ENCODE measurements at regions not wholly inside any gene's neighbourhood (a gene's known extent, or its start where the extent isn't known, plus 50 kb on each side); places are given as distances from the start of the nearest gene placed in this dataset.

GRCh38 chr13:30829145-30829832 lies 76.8 kb upstream of the MEDAG start:
- no peaks in the 10 kb centered on the region for H3K4me1 Mint-ChIP-seq
- no peaks in the 10 kb centered on the region for H3K9me3 Mint-ChIP-seq
- no peak overlapping the region for H3K27ac Mint-ChIP-seq
- ATAC-seq (ENCODE audit: low read depth in 2 of 2) (no peak), DNase-seq (no peak)
- H3K36me3 Mint-ChIP-seq, result no peaks in the 10 kb centered on the region
- peaks cover 17% of the 10 kb centered on the region for H3K27me3 Mint-ChIP-seq
- H3K27me3 ChIP-seq (ENCODE audit: control insufficient read depth, insufficient read depth, low read length), result no peaks in the 10 kb centered on the region
- H3K4me1 ChIP-seq (ENCODE audit: control insufficient read depth, insufficient read depth, low read length, poor library complexity, severe bottlenecking), result no peaks in the 10 kb centered on the region
- no peaks in the 10 kb centered on the region for H3K9me3 ChIP-seq (ENCODE audit: control insufficient read depth in 2 of 2, low read length in 2 of 2)
- no peak overlapping the region for H3K27ac ChIP-seq (ENCODE audit: insufficient read depth, low read length, poor library complexity, severe bottlenecking)
- no peak overlapping the region for H3K4me3 ChIP-seq (ENCODE audit: low read depth, low read length)
- no peak overlapping the region for H3K4me3 Mint-ChIP-seq
- H3K36me3 ChIP-seq (ENCODE audit: control insufficient read depth, insufficient read depth, low read length), result no peaks in the 10 kb centered on the region

GRCh38 chr13:30829833-30830637 lies 76.0 kb upstream of the MEDAG start:
- no peak overlapping the region for H3K27ac Mint-ChIP-seq
- Histone ChIP-seq H3K4me1 (ENCODE audit: control insufficient read depth, insufficient read depth, low read length, poor library complexity, severe bottlenecking) (no peaks in the 10 kb centered on the region), H3K4me3 (ENCODE audit: low read depth, low read length) (no peak overlapping the region), H3K27me3 (ENCODE audit: control insufficient read depth, insufficient read depth, low read length) (no peaks in the 10 kb centered on the region), H3K27ac (ENCODE audit: insufficient read depth, low read length, poor library complexity, severe bottlenecking) (no peak overlapping the region), H3K36me3 (ENCODE audit: control insufficient read depth, insufficient read depth, low read length) (no peaks in the 10 kb centered on the region), H3K9me3 (ENCODE audit: control insufficient read depth in 2 of 2, low read length in 2 of 2) (no peaks in the 10 kb centered on the region)
- peaks cover 12% of the 10 kb centered on the region for H3K27me3 Mint-ChIP-seq
- H3K4me1 Mint-ChIP-seq, result no peaks in the 10 kb centered on the region
- no peak for ATAC-seq (ENCODE audit: low read depth in 2 of 2)
- H3K36me3 Mint-ChIP-seq, result no peaks in the 10 kb centered on the region
- no peak for DNase-seq
- H3K4me3 Mint-ChIP-seq, result no peak overlapping the region
- H3K9me3 Mint-ChIP-seq, result no peaks in the 10 kb centered on the region

- H3K4me1 Mint-ChIP-seq, result no peaks in the 10 kb centered on the region
- no peaks in the 10 kb centered on the region for H3K9me3 Mint-ChIP-seq
- H3K27ac Mint-ChIP-seq, result no peak overlapping the region
- Histone ChIP-seq H3K36me3 (ENCODE audit: control insufficient read depth, insufficient read depth, low read length) (no peaks in the 10 kb centered on the region), H3K27ac (ENCODE audit: insufficient read depth, low read length, poor library complexity, severe bottlenecking) (no peak overlapping the region), H3K9me3 (ENCODE audit: control insufficient read depth in 2 of 2, low read length in 2 of 2) (no peaks in the 10 kb centered on the region), H3K27me3 (ENCODE audit: control insufficient read depth, insufficient read depth, low read length) (no peaks in the 10 kb centered on the region), H3K4me3 (ENCODE audit: low read depth, low read length) (no peak overlapping the region), H3K4me1 (ENCODE audit: control insufficient read depth, insufficient read depth, low read length, poor library complexity, severe bottlenecking) (no peaks in the 10 kb centered on the region)
- DNase-seq, result no peak
- H3K36me3 Mint-ChIP-seq, result no peaks in the 10 kb centered on the region
- H3K27me3 Mint-ChIP-seq, result peaks cover 16% of the 10 kb centered on the region
- no peak for ATAC-seq (ENCODE audit: low read depth in 2 of 2)
- H3K4me3 Mint-ChIP-seq, result no peak overlapping the region
These were observed 75.5 kb upstream of the MEDAG start for GRCh38 chr13:30830638-30830965.

GRCh38 chr13:30831515-30831914 lies 74.6 kb upstream of the MEDAG start:
- H3K9me3 ChIP-seq (ENCODE audit: control insufficient read depth in 2 of 2, low read length in 2 of 2), result no peaks in the 10 kb centered on the region
- Mint-ChIP-seq H3K36me3 (no peaks in the 10 kb centered on the region), H3K4me1 (no peaks in the 10 kb centered on the region), H3K27ac (no peak overlapping the region), H3K27me3 (peaks cover 16% of the 10 kb centered on the region), H3K4me3 (no peak overlapping the region), H3K9me3 (no peaks in the 10 kb centered on the region)
- no peaks in the 10 kb centered on the region for H3K4me1 ChIP-seq (ENCODE audit: control insufficient read depth, insufficient read depth, low read length, poor library complexity, severe bottlenecking)
- ATAC-seq (ENCODE audit: low read depth in 2 of 2), result no peak
- DNase-seq, result peak in 1 of 3 donors; percentile 5
- H3K27ac ChIP-seq (ENCODE audit: insufficient read depth, low read length, poor library complexity, severe bottlenecking), result no peak overlapping the region
- H3K4me3 ChIP-seq (ENCODE audit: low read depth, low read length), result no peak overlapping the region
- H3K27me3 ChIP-seq (ENCODE audit: control insufficient read depth, insufficient read depth, low read length), result no peaks in the 10 kb centered on the region
- no peaks in the 10 kb centered on the region for H3K36me3 ChIP-seq (ENCODE audit: control insufficient read depth, insufficient read depth, low read length)

- no peak overlapping the region for H3K4me3 Mint-ChIP-seq
These were observed 73.7 kb upstream of the MEDAG start for GRCh38 chr13:30832377-30832776.

GRCh38 chr13:30832845-30833332 lies 73.2 kb upstream of the MEDAG start:
- Histone ChIP-seq H3K27me3 (ENCODE audit: control insufficient read depth, insufficient read depth, low read length) (no peaks in the 10 kb centered on the region), H3K4me1 (ENCODE audit: control insufficient read depth, insufficient read depth, low read length, poor library complexity, severe bottlenecking) (no peaks in the 10 kb centered on the region), H3K27ac (ENCODE audit: insufficient read depth, low read length, poor library complexity, severe bottlenecking) (no peak overlapping the region), H3K36me3 (ENCODE audit: control insufficient read depth, insufficient read depth, low read length) (no peaks in the 10 kb centered on the region), H3K9me3 (ENCODE audit: control insufficient read depth in 2 of 2, low read length in 2 of 2) (no peaks in the 10 kb centered on the region), H3K4me3 (ENCODE audit: low read depth, low read length) (no peak overlapping the region)
- H3K36me3 Mint-ChIP-seq, result no peaks in the 10 kb centered on the region
- H3K27ac Mint-ChIP-seq, result no peak overlapping the region
- H3K27me3 Mint-ChIP-seq, result peaks cover 16% of the 10 kb centered on the region
- H3K4me1 Mint-ChIP-seq, result no peaks in the 10 kb centered on the region
- no peak for ATAC-seq (ENCODE audit: low read depth in 2 of 2)
- peak in 1 of 3 donors; percentile 27 for DNase-seq
- H3K4me3 Mint-ChIP-seq, result no peak overlapping the region
- H3K9me3 Mint-ChIP-seq, result no peaks in the 10 kb centered on the region

More at GRCh38 chr13:30832377-30832776, 73.7 kb upstream of the MEDAG start:
- H3K4me1 Mint-ChIP-seq, result no peaks in the 10 kb centered on the region
- no peak overlapping the region for H3K4me3 ChIP-seq (ENCODE audit: low read depth, low read length)
- no peak overlapping the region for H3K27ac Mint-ChIP-seq
- peaks cover 16% of the 10 kb centered on the region for H3K27me3 Mint-ChIP-seq
- H3K9me3 Mint-ChIP-seq, result no peaks in the 10 kb centered on the region
- H3K36me3 Mint-ChIP-seq, result no peaks in the 10 kb centered on the region
- DNase-seq, result no peak
- H3K27ac ChIP-seq (ENCODE audit: insufficient read depth, low read length, poor library complexity, severe bottlenecking), result no peak overlapping the region
- ATAC-seq (ENCODE audit: low read depth in 2 of 2), result no peak
- H3K4me1 ChIP-seq (ENCODE audit: control insufficient read depth, insufficient read depth, low read length, poor library complexity, severe bottlenecking), result no peaks in the 10 kb centered on the region
- no peaks in the 10 kb centered on the region for H3K36me3 ChIP-seq (ENCODE audit: control insufficient read depth, insufficient read depth, low read length)
- H3K27me3 ChIP-seq (ENCODE audit: control insufficient read depth, insufficient read depth, low read length), result no peaks in the 10 kb centered on the region
- no peaks in the 10 kb centered on the region for H3K9me3 ChIP-seq (ENCODE audit: control insufficient read depth in 2 of 2, low read length in 2 of 2)

GRCh38 chr13:30835442-30835841 lies 70.6 kb upstream of the MEDAG start:
- H3K9me3 ChIP-seq (ENCODE audit: control insufficient read depth in 2 of 2, low read length in 2 of 2), result no peaks in the 10 kb centered on the region
- H3K4me3 ChIP-seq (ENCODE audit: low read depth, low read length), result no peak overlapping the region
- no peaks in the 10 kb centered on the region for H3K36me3 ChIP-seq (ENCODE audit: control insufficient read depth, insufficient read depth, low read length)
- no peaks in the 10 kb centered on the region for H3K9me3 Mint-ChIP-seq
- H3K27me3 ChIP-seq (ENCODE audit: control insufficient read depth, insufficient read depth, low read length), result no peaks in the 10 kb centered on the region
- DNase-seq (no peak), ATAC-seq (ENCODE audit: low read depth in 2 of 2) (no peak)
- no peak overlapping the region for H3K4me3 Mint-ChIP-seq
- H3K36me3 Mint-ChIP-seq, result no peaks in the 10 kb centered on the region
- no peaks in the 10 kb centered on the region for H3K4me1 ChIP-seq (ENCODE audit: control insufficient read depth, insufficient read depth, low read length, poor library complexity, severe bottlenecking)
- H3K27ac ChIP-seq (ENCODE audit: insufficient read depth, low read length, poor library complexity, severe bottlenecking), result no peak overlapping the region
- peaks cover 16% of the 10 kb centered on the region for H3K27me3 Mint-ChIP-seq
- no peaks in the 10 kb centered on the region for H3K4me1 Mint-ChIP-seq
- no peak overlapping the region for H3K27ac Mint-ChIP-seq

Data from CD4-positive, CD25-positive, alpha-beta regulatory T cell (primary cell).